HCT116 (cell line): ENCODE measurements at regions not wholly inside any gene's neighbourhood (a gene's known extent, or its start where the extent isn't known, plus 50 kb on each side); places are given as distances from the start of the nearest gene placed in this dataset.
"Not testable (repeated sequence)": the region's sequence is repeated elsewhere in the genome, so short reads cannot be mapped to it uniquely, and the experiment has no call there.

ENCODE experiments used
- ATAC-seq: fragments of 200-7000 bp; cut with Tn5 transposase; 2 replicates; pipeline ENCODE4 v1.9.1; 2020; ENCODE audit warnings: mild to moderate bottlenecking, moderate library complexity
- BruUV-seq: library from RNA; stranded (reverse); fragments of 400-500 nt; replicated peaks from 2 replicates; lab custom pipeline; 2021; lab: Mats Ljungman, UMichigan
- CTCF ChIA-PET: fragments of 300-600 bp; sonication (Branson Sonifier 250); formaldehyde crosslinking; loops from one replicate; lab custom pipeline; 2021; ENCODE audit warnings: antibody characterized with exemption; lab: Charles Lee
- POLR2A ChIA-PET: fragments of 300-600, 350-600 bp; sonication (Branson Sonifier 250); formaldehyde crosslinking; loops from one replicate; lab custom pipeline; 2021; ENCODE audit warnings: antibody characterized with exemption; lab: Charles Lee
- RAD21 ChIA-PET, 2 experiments: fragments of 300-600 bp; sonication (Branson Sonifier 250); formaldehyde crosslinking; loops; one replicate each; lab custom pipeline; 2023; ENCODE audit warnings: low total read pairs in 2 of 2; ENCODE audit not compliant: uncharacterized antibody in 2 of 2, unreplicated experiment in 2 of 2, low non-redundant PET in 1 of 2; lab: Charles Lee
- DNase-seq: peaks from one replicate; pipeline ENCODE4 v3.0.0-alpha.2; 2010; ENCODE audit warnings: low read depth, low spot score
- H2AFZ ChIP-seq: fragments of 200-600 bp; shearing (Covaris generic), sonication (generic); 2 replicates; pipeline ENCODE4 v1.6.1; 2017; ENCODE audit warnings: low read depth, mixed run types, mixed read lengths, antibody characterized with exemption, low read length; ENCODE audit not compliant: poor library complexity, severe bottlenecking
- H3K27ac ChIP-seq: 2 replicates; pipeline ENCODE4 v1.5.1; 2012; ENCODE audit warnings: low read depth, low read length
- H3K27me3 ChIP-seq: fragments of 200-600 bp; sonication (generic); 2 replicates; pipeline ENCODE4 v1.6.1; 2016; ENCODE audit warnings: mixed run types, low read length, mixed read lengths; ENCODE audit not compliant: insufficient read depth
- H3K36me3 ChIP-seq, 2 experiments: fragments of 200-500 bp in 1 of 2; fragments of 200-600 bp in 1 of 2; sonication (Bioruptor generic) in 1 of 2; sonication (generic) in 1 of 2; 2 replicates each; pipeline versions ENCODE4 v1.5.1 to v1.6.1; 2014 to 2016; ENCODE audit warnings: low read length in 2 of 2, inconsistent platforms in 1 of 2, mixed read lengths in 1 of 2, mixed run types in 1 of 2; ENCODE audit not compliant: insufficient read depth in 2 of 2, control insufficient read depth in 1 of 2
- H3K4me1 ChIP-seq, 2 experiments: fragments of 200-600 bp in 1 of 2; sonication (generic) in 1 of 2; 2 replicates each; pipeline versions ENCODE4 v1.5.1 to v1.6.1; 2012 to 2017; ENCODE audit warnings: low read length in 2 of 2, inconsistent platforms in 1 of 2, mild to moderate bottlenecking in 1 of 2, mixed read lengths in 1 of 2, mixed run types in 1 of 2, moderate library complexity in 1 of 2; ENCODE audit not compliant: insufficient read depth in 2 of 2, control insufficient read depth in 1 of 2
- H3K4me2 ChIP-seq: fragments of 200-600 bp; sonication (generic); 2 replicates; pipeline ENCODE4 v1.6.1; 2017; ENCODE audit warnings: mixed run types, low read length, mixed read lengths
- H3K4me3 ChIP-seq, 2 experiments: fragments of 200-600 bp in 1 of 2; sonication (generic) in 1 of 2; replicated peaks in 1 of 2; 2 replicates each; pipeline ENCODE4 v1.5.1; 2011 to 2016; ENCODE audit warnings: low read length in 2 of 2, control low read depth in 1 of 2, low read depth in 1 of 2, mild to moderate bottlenecking in 1 of 2, mixed read lengths in 1 of 2, mixed run types in 1 of 2
- H3K79me2 ChIP-seq: fragments of 200-600 bp; sonication (generic); 2 replicates; pipeline ENCODE4 v1.6.1; 2017; ENCODE audit warnings: mild to moderate bottlenecking, mixed run types, low read length, moderate library complexity, mixed read lengths; ENCODE audit not compliant: insufficient read depth
- H3K9ac ChIP-seq: fragments of 200-600 bp; sonication (generic); 2 replicates; pipeline ENCODE4 v1.6.1; 2016; ENCODE audit warnings: low read length, mixed read lengths
- H3K9me2 ChIP-seq: fragments of 200-600 bp; sonication (generic), shearing (Covaris generic); 2 replicates; pipeline ENCODE4 v1.6.1; 2017; ENCODE audit warnings: mixed run types, mild to moderate bottlenecking, moderate library complexity; ENCODE audit not compliant: insufficient read depth
- H3K9me3 ChIP-seq, 2 experiments: fragments of 200-500 bp in 1 of 2; fragments of 200-600 bp in 1 of 2; sonication (Bioruptor generic) in 1 of 2; sonication (generic) in 1 of 2; 2 replicates each; pipeline ENCODE4 v1.6.1; 2014 to 2017; ENCODE audit warnings: low read length in 2 of 2, mixed read lengths in 2 of 2, inconsistent platforms in 1 of 2, low read depth in 1 of 2, mild to moderate bottlenecking in 1 of 2, mixed run types in 1 of 2, moderate library complexity in 1 of 2; ENCODE audit not compliant: control insufficient read depth in 1 of 2, insufficient read depth in 1 of 2
- H4K20me1 ChIP-seq: fragments of 200-600 bp; sonication (generic), shearing (Covaris generic); 2 replicates; pipeline ENCODE4 v1.6.1; 2017; ENCODE audit warnings: mixed run types, mild to moderate bottlenecking, moderate library complexity; ENCODE audit not compliant: insufficient read depth
- EZH2phosphoT487 ChIP-seq: fragments of 200-600 bp; IDR thresholded peaks from 2 replicates; pipeline ENCODE4 v1.6.1; 2018; ENCODE audit warnings: antibody characterized with exemption, borderline replicate concordance
- MAX ChIP-seq: IDR thresholded peaks from 2 replicates; pipeline ENCODE4 v1.6.1; 2012
- POLR2A ChIP-seq: IDR thresholded peaks from 2 replicates; pipeline ENCODE4 v1.7.0; 2011; ENCODE audit warnings: borderline replicate concordance; ENCODE audit not compliant: insufficient read depth, insufficient read length; ENCODE audit errors: extremely low read depth
- SIN3A ChIP-seq: IDR thresholded peaks from 2 replicates; pipeline ENCODE4 v1.6.1; 2012; ENCODE audit warnings: low read depth
- SRF ChIP-seq: IDR thresholded peaks from 2 replicates; pipeline ENCODE4 v1.6.1; 2012; ENCODE audit warnings: low read depth
- intact Hi-C: fragments of 100-400 bp; cut with micrococcal nuclease; formaldehyde crosslinking; loops from 2 replicates; pipeline ENCODE4 v1.10.0; 2022

GRCh38 chr7:41436139-41436538, 266.8 kb downstream of the INHBA start:
- no peak overlapping the region for H3K9ac ChIP-seq
- H3K27ac ChIP-seq, result no peak overlapping the region
- no peak for DNase-seq
- H3K36me3 ChIP-seq, result no peaks in the 10 kb centered on the region
- TF ChIP-seq SRF (no peak), EZH2phosphoT487 (no peak), SIN3A (no peak), POLR2A (no peak), MAX (no peak)
- TF ChIP-seq, all 23 proteins: peak for 0
- Histone ChIP-seq H3K4me1 (peaks cover 3 to 4% of the 10 kb centered on the region in 2 experiments; a peak in 1 of 4 replicates), H2AFZ (no peak overlapping the region), H3K9me2 (no peaks in the 10 kb centered on the region), H4K20me1 (no peaks in the 10 kb centered on the region), H3K4me3 (no peak overlapping the region), H3K79me2 (no peaks in the 10 kb centered on the region), H3K27me3 (no peaks in the 10 kb centered on the region), H3K9me3 (0 out of 4 replicates have a peak, but pooled peaks cover 0 to 7% of the 10 kb centered on the region in 2 experiments), H3K4me2 (no peak overlapping the region)
- no TSS peak for BruUV-seq
- ChIA-PET CTCF (no interaction called here), RAD21 (no interaction called here), POLR2A (no interaction called here)
- intact Hi-C loops, result no loop called here
- ATAC-seq, result no peak

- H4K20me1 ChIP-seq, CTCF ChIA-PET, BruUV-seq, ATAC-seq, H3K4me3 ChIP-seq, RAD21 ChIA-PET, H2AFZ ChIP-seq, POLR2A ChIA-PET, H3K79me2 ChIP-seq, H3K4me2 ChIP-seq, H3K4me1 ChIP-seq, intact Hi-C loops, H3K9ac ChIP-seq, H3K27me3 ChIP-seq, H3K9me2 ChIP-seq, H3K27ac ChIP-seq, H3K9me3 ChIP-seq, DNase-seq, H3K36me3 ChIP-seq: not testable (repeated sequence)
Observed at GRCh38 chr7:41435020-41435419, 267.9 kb downstream of the INHBA start.
